GM23338 (cell line): ENCODE measurements at regions not wholly inside any gene's neighbourhood (a gene's known extent, or its start where the extent isn't known, plus 50 kb on each side); places are given as distances from the start of the nearest gene placed in this dataset.

Source experiments
- ATAC-seq: fragments of 200-7000 bp; cut with Tn5 transposase; 3 replicates; pipeline ENCODE4 v1.9.1; 2020
- DNase-seq: peaks from one replicate; pipeline ENCODE4 v3.0.0-alpha.2; 2015; ENCODE audit warnings: low spot score
- H2AFZ ChIP-seq: fragments of 200-600 bp; sonication (generic); 2 replicates; pipeline ENCODE4 v1.8.0; 2016; ENCODE audit warnings: antibody characterized with exemption, mild to moderate bottlenecking, moderate library complexity
- H3F3A ChIP-seq: fragments of 200-600 bp; sonication (generic); replicated peaks from 2 replicates; pipeline ENCODE4 v1.8.0; 2017; ENCODE audit warnings: antibody characterized with exemption, mixed run types, low read depth
- H3K27ac ChIP-seq: fragments of 200-600 bp; sonication (generic); 2 replicates; pipeline ENCODE4 v1.6.1; 2016; ENCODE audit warnings: low read depth
- H3K27me3 ChIP-seq: fragments of 200-600 bp; sonication (generic); 2 replicates; pipeline ENCODE4 v1.8.0; 2016; ENCODE audit warnings: mild to moderate bottlenecking, mixed run types, moderate library complexity; ENCODE audit not compliant: insufficient read depth
- H3K36me3 ChIP-seq: fragments of 200-600 bp; sonication (generic); 2 replicates; pipeline ENCODE4 v1.8.0; 2016; ENCODE audit warnings: mild to moderate bottlenecking; ENCODE audit not compliant: insufficient read depth
- H3K4me1 ChIP-seq: fragments of 200-600 bp; sonication (generic); 2 replicates; pipeline ENCODE4 v1.8.0; 2016; ENCODE audit warnings: mild to moderate bottlenecking, moderate library complexity; ENCODE audit not compliant: insufficient read depth
- H3K4me2 ChIP-seq: fragments of 200-600 bp; sonication (generic); 2 replicates; pipeline ENCODE4 v1.7.1; 2017; ENCODE audit warnings: mixed run types
- H3K4me3 ChIP-seq: fragments of 200-600 bp; sonication (generic); 2 replicates; pipeline ENCODE4 v1.6.1; 2016; ENCODE audit warnings: mixed run types
- H3K79me2 ChIP-seq: fragments of 200-600 bp; sonication (generic); replicated peaks from 2 replicates; pipeline ENCODE4 v1.8.0; 2017; ENCODE audit warnings: mild to moderate bottlenecking; ENCODE audit not compliant: insufficient read depth
- H3K9me2 ChIP-seq: fragments of 200-600 bp; sonication (generic); 2 replicates; pipeline ENCODE4 v1.8.0; 2017; ENCODE audit not compliant: insufficient read depth
- H4K20me1 ChIP-seq: fragments of 200-600 bp; sonication (generic); replicated peaks from 2 replicates; pipeline ENCODE4 v1.8.0; 2017; ENCODE audit warnings: mild to moderate bottlenecking; ENCODE audit not compliant: insufficient read depth
- H3K27ac Mint-ChIP-seq: 2 replicates; pipeline ENCODE4 v1.8.0; 2020; ENCODE audit warnings: inconsistent platforms, mild to moderate bottlenecking, moderate library complexity, mixed read lengths
- H3K27me3 Mint-ChIP-seq: 3 replicates; pipeline ENCODE4 v1.8.0; 2022; ENCODE audit warnings: low read depth, mild to moderate bottlenecking, moderate library complexity, mixed read lengths, inconsistent platforms; ENCODE audit not compliant: insufficient read depth, poor library complexity
- H3K36me3 Mint-ChIP-seq: 3 replicates; pipeline ENCODE4 v1.8.0; 2021; ENCODE audit warnings: low read depth, mild to moderate bottlenecking, inconsistent platforms, moderate library complexity, mixed read lengths
- H3K4me1 Mint-ChIP-seq: 3 replicates; pipeline ENCODE4 v1.8.0; 2020; ENCODE audit warnings: mild to moderate bottlenecking, inconsistent platforms, mixed read lengths
- H3K4me3 Mint-ChIP-seq: 3 replicates; pipeline ENCODE4 v1.8.0; 2021; ENCODE audit warnings: moderate library complexity, mild to moderate bottlenecking, inconsistent platforms, mixed read lengths
- H3K9me3 Mint-ChIP-seq: 3 replicates; pipeline ENCODE4 v1.8.0; 2020; ENCODE audit warnings: moderate library complexity, mild to moderate bottlenecking, inconsistent platforms, mixed read lengths
- CREB1 ChIP-seq: fragments of 250-450 bp; sonication (Bioruptor Pico); IDR thresholded peaks from 2 replicates; pipeline ENCODE4 v1.5.0; 2020; ENCODE audit warnings: low read depth, mild to moderate bottlenecking, moderate library complexity
- CTCF ChIP-seq, 2 experiments: fragments of 200-600 bp in 1 of 2; sonication (generic) in 1 of 2; conservative IDR thresholded peaks; 2 replicates each; pipeline versions ENCODE4 v1.5.1 to v1.6.1; 2016 to 2017; ENCODE audit warnings: antibody characterized with exemption in 2 of 2, low read depth in 2 of 2, mild to moderate bottlenecking in 2 of 2, moderate library complexity in 1 of 2
- ETS1 ChIP-seq: IDR thresholded peaks from 2 replicates; pipeline ENCODE4 v1.6.1; 2016; ENCODE audit warnings: antibody characterized with exemption
- EZH2 ChIP-seq: fragments of 200-600 bp; sonication (generic); IDR thresholded peaks from one replicate; pipeline ENCODE4 v1.8.0; 2017; ENCODE audit warnings: antibody characterized with exemption, mild to moderate bottlenecking, low read depth; ENCODE audit not compliant: unreplicated experiment
- EZH2phosphoT487 ChIP-seq: fragments of 200-600 bp; sonication (generic); IDR thresholded peaks from one replicate; pipeline ENCODE4 v1.8.1; 2018; ENCODE audit warnings: antibody characterized with exemption; ENCODE audit not compliant: unreplicated experiment
- JUNB ChIP-seq: IDR thresholded peaks from one replicate; pipeline ENCODE4 v1.6.1; 2016; ENCODE audit warnings: antibody characterized with exemption; ENCODE audit not compliant: unreplicated experiment
- NANOG ChIP-seq: IDR thresholded peaks from 2 replicates; pipeline ENCODE4 v1.6.1; 2016; ENCODE audit warnings: antibody characterized with exemption, borderline replicate concordance
- POLR2AphosphoS5 ChIP-seq: IDR thresholded peaks from 2 replicates; pipeline ENCODE4 v1.6.1; 2016; ENCODE audit warnings: antibody characterized with exemption, low read depth
- REST ChIP-seq: IDR thresholded peaks from one replicate; pipeline ENCODE4 v1.6.1; 2018; ENCODE audit warnings: antibody characterized with exemption; ENCODE audit not compliant: unreplicated experiment
- ZNF114 ChIP-seq: fragments of 250-450 bp; sonication (Bioruptor Pico); IDR thresholded peaks from 2 replicates; pipeline ENCODE4 v1.5.0; 2020; ENCODE audit warnings: mild to moderate bottlenecking, moderate library complexity
- ZNF331 ChIP-seq: fragments of 250-450 bp; sonication (Bioruptor Pico); IDR thresholded peaks from 2 replicates; pipeline ENCODE4 v1.5.0; 2020; ENCODE audit warnings: low read depth, mild to moderate bottlenecking, moderate library complexity
- ZNF462 ChIP-seq: fragments of 250-450 bp; sonication (Bioruptor Pico); IDR thresholded peaks from 2 replicates; pipeline ENCODE4 v1.5.0; 2020; ENCODE audit warnings: mild to moderate bottlenecking, moderate library complexity

GRCh38 chr1:60257531-60257930, 184.0 kb upstream of the C1orf87 start:
- no peak overlapping the region for H3K27ac Mint-ChIP-seq
- TF ChIP-seq JUNB (no peak), ZNF462 (CRISPR knock-in tag) (no peak), POLR2AphosphoS5 (no peak), CTCF (conservative IDR thresholded peaks at IDR 0.05; ENCODE audit: low read depth in 2 of 2) (no peak), ZNF114 (CRISPR knock-in tag) (no peak), EZH2 (no peak), NANOG (no peak), CREB1 (CRISPR knock-in tag) (no peak), EZH2phosphoT487 (no peak), ETS1 (no peak), ZNF331 (no peak), REST (no peak)
- no peaks in the 10 kb centered on the region for H3K36me3 ChIP-seq
- no peaks in the 10 kb centered on the region for H3K79me2 ChIP-seq
- no peak for ATAC-seq
- no peak overlapping the region for H3K4me3 Mint-ChIP-seq
- no peaks in the 10 kb centered on the region for H4K20me1 ChIP-seq
- H3K4me2 ChIP-seq = no peak overlapping the region
- no peak overlapping the region for H2AFZ ChIP-seq
- H3K9me2 ChIP-seq = peaks cover 15% of the 10 kb centered on the region
- H3K27me3 Mint-ChIP-seq = no peaks in the 10 kb centered on the region
- no peaks in the 10 kb centered on the region for H3K36me3 Mint-ChIP-seq
- DNase-seq = no peak
- no peak overlapping the region for H3K4me3 ChIP-seq
- H3K27ac ChIP-seq = no peak overlapping the region
- no peaks in the 10 kb centered on the region for H3K4me1 ChIP-seq
- no peaks in the 10 kb centered on the region for H3K27me3 ChIP-seq
- H3K4me1 Mint-ChIP-seq = no peaks in the 10 kb centered on the region
- H3F3A ChIP-seq = no peaks in the 10 kb centered on the region
- H3K9me3 Mint-ChIP-seq = no peaks in the 10 kb centered on the region
